NCI-H187 (cell line): ENCODE measurements at regions not wholly inside any gene's neighbourhood (a gene's known extent, or its start where the extent isn't known, plus 50 kb on each side); places are given as distances from the start of the nearest gene placed in this dataset.

Experiments used
- DNase-seq, 2 experiments: peaks; one replicate each; lab custom pipeline; 2025; lab: John Stamatoyannopoulos, UW

DNA sequence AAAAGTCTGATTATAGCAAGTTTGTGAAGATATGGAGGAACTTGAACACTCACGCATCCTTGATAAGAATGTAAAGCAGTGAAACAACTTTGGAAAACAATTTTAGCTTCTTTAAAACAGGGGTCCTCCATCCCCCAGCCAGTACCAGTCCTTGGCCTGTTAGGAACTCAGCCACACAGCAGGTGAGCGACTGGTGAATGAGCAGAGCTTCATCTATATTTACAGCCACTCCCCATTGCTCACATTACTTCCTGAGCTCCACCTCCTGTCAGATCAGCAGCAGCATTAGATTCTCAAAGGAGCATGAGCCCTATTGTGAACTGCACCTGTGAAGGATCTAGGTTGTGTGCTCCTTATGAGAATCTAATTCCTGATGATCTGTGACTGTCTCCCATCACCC, 530.3 kb upstream of the PRKX start:
- DNase-seq = peak in 1 of 2 experiments; percentile 18

DNA sequence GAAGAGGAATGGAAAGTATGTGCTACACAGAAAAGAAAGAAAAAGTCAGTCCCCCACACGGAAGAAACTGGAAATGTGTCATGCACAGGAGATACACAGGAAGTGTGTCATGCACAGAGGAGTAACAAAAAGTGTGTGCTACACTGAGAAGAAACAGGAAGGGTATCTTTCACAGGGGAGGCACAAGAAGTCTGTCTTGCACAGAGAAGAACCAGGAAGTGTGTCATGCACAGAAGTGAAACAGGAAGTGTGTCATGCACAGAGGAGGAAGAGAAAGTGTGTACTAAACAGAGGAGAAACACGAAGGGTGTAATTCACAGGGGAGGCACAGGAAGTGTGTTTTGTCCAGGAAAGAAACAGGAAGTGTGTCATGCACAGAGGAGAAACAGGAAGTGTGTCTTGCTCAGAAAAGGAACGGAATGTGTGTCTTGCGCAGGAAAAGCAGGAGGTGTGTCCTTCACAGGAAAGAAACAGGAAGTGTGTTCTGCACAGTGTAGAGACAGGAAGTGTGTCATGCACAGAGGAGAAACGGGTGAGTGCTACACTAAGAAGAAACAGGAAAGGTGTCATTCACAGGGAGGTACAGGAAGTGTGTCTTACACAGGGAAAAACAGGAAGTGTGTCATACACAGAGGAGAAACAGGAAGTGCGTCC, 527.2 kb upstream of the PRKX start:
- no peak for DNase-seq

DNA sequence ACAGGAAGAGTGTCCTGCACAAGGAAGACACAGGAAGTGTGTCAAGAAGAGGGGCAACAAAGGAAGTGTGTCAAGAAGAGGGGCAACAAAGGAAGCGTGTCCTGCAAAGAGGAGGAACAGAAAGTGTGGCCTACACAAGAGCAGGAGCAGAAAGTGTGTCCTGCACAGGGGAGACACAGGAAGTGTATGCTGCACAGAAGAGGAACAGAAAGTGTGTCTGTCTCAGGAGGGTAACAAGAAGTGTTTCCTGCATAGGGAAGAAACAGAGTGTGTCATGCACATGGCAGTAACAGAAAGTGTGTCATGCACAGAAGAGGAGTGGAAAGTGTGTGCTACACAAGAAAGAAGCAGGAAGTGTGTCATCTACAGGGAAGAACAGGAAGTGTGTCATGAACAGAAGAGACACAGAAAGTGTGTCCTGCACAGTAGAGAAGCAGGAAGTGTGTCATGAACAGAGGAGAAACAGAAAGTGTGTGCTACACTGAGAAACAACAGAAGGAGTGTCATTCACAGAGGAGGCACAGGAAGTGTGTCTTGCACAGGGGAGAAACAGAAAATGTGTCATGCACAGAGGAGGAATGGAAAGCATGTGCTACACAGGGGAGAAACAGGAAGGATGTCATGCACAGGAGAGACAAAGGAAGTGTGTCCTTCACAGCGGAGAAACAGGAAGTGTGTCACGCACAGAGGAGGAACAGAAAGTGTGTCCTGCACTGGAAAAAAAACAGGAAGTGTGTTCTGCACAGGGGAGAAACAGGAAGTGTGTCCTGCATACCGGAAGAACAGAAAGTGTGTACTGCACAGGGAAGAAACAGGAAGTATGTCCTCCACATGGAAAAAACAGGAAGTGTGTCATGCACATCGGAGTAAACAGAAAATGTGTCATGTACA, 526.4 kb upstream of the PRKX start:
- DNase-seq = no peak

DNA sequence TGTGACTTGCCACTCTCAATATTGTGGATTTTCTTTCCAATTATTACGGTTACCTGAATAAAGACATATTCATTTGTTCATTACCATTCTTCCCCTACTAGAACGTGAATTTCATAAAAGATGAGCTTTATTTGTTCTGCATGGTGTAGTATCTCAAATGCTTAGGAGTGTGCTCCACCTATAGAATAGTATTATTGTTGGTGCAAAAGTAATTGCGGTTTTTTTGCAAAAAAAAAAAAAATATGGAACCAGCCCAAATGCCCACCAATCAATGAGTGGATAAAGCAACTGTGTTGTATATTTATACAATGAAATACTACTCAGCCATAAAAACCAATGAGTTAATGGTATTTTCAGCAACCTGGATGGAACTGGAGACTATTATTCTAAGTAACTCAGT, 525.5 kb upstream of the PRKX start:
- no peak for DNase-seq

DNA sequence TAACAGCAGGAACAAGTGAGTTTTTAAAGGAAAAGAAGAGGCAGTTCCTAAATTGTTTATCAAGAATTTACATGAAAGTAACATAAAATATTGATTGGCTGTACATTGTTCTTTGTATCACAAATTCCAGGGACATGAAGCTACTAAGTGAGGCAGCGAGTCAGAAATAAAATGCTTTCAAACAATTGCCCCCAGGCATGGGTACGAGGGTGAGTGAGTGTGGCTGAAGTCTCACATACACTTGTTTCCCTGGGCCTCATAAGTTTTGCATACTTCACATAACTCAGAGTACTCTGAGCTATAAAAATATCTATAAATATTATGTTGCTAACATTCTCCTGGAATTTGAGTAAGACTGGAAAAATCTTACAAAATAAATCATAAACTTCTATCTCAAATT, 511.6 kb upstream of the PRKX start:
- no peak for DNase-seq

DNA sequence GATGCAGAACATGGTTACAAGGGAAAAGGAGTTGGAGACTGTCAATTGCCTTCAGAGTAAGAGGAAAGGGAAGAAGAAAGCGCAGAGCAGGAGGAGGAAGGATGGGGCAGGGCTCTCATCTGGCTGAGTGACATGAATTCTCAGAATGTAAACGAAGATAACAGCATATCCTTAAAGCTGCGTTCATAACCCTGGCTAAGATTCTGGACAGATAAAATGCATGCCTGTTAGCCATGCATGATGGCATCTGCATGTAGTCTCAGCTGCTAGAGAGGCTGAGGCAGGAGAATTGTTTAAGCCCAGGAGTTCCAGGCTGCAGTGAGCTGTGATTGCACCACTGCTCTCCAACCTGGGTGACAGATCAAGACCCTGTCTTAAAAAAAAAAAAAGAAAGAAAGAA, 493.5 kb upstream of the PRKX start:
- DNase-seq = no peak

DNA sequence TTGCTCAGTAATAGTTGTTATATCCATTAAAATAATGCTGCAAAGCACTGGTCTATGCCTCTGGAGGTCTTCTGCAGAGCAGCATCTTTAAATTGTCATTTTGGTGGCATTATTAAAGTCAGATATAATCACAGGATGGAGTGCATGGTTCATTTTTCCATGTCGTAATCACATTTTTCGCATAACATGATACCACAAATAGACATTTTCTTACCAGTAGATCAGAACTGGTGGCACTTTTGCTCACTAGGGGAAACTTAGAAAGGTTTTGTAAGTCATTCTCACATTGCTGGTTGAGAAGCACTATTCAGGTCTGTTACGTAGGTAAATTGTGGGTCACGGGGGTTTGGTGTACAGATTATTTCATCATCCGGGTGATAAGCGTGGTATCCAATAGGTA, 484.5 kb upstream of the PRKX start:
- no peak for DNase-seq

DNA sequence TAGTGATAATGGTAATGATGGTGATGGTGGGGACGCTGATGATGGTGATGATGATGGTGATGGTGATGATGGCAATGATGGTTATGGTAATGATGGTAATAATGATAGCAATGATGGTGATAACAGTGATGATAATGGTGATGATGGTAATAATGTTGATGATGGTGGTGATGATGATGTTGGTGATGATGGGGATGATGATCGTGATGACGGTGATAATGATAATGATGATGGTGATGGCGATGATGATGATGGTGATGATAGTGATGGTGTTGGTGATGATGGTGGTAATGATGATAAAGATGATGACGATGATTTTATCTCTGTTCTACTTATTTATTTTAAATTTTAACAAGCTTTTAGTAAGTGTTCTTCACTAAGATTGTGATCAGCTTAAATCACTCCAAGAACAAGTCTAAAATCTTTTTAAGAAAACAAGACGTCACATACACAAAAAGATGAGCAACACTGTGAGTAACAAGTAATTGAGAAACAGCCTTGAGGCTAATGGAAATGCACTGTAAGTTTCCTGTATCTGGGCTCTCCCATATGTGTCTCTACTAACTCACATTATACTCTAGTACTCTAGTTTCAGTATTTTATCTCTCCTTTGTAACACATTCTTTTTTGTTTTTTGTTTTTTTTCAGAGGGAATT, 480.2 kb upstream of the PRKX start:
- no peak for DNase-seq

DNA sequence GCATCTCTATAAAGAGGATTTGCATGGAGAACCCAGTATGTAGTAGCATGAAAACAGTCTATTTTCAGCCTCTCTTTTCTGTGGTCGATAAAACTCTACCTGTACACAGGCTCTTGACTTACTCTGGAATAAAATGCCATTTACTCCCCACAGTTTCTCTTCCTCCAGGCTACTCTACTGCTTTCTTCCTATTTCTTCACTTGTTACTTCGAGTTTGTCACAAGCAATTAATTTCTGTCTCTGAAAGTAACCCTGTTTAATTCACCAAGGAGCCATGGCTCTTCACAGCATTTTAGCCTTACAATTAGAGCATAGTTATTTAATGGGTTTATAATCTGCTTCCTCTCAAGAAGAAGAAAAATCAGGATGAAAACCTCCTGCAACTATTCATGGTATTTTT, 472.9 kb upstream of the PRKX start:
- DNase-seq = no peak

DNA sequence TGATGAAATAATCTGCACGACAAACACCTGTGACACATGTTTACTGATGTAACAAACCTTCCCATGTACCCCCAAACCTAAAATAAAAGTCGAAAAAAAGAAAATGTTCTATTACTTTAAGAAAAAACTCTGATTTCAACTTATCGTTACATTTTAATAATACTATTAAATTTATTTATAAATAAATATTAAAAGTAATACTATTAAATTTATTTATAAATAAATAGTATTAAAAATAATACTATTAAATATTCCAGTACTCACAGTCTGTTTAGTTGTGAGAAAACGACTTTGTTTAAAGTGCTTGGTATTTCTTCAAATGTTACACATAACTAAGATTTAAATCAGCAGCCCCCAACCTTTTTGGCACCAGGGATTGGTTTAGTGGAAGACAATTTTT, 471.6 kb upstream of the PRKX start:
- no peak for DNase-seq

DNA sequence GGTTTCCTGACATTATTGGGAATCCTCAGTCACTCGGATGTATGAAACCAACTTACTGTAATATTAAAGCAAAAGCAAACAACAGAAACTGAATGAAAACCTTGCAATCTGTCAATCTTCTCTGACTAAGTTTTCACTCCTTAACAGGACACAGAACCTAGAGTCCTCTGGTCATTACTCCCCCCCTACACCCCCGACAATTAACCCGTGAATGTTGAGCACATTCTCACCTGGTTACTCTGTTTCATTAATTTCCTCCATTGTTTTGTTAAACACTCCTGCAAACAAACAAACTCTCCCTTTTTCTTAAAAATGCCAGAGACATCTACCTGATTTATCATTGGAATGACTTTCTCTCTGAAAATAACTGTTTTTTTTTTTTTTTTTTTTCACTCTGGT, 469.0 kb upstream of the PRKX start:
- DNase-seq = no peak

DNA sequence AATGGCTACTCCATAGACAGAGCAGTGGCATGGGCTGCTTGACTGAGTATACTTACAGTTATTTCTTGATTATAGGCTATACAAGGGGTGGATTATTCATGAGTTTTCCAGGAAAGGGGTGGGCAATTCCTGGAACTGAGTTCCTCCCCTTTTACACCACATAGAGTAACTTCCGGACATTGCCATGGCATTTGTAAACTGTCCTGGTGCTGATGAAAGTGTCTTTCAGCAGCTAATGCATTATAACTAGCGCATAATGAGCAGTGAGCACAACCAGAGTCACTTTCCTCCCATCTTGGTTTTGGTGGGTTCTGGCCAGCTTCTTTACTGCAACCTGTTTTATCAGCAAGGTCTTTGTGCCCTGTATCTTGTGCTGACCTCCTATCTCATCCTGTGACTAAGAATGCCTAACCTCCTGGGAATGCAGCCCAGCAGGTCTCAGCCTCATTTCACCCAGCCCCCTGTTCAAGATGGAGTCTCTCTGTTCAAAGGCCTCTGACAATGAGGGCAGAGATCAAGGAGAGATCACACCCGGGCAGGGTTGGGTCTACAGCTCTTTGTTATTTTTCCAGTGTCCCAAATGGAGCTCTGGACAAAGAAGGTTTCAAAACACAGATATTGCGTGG, 468.4 kb upstream of the PRKX start:
- no peak for DNase-seq

DNA sequence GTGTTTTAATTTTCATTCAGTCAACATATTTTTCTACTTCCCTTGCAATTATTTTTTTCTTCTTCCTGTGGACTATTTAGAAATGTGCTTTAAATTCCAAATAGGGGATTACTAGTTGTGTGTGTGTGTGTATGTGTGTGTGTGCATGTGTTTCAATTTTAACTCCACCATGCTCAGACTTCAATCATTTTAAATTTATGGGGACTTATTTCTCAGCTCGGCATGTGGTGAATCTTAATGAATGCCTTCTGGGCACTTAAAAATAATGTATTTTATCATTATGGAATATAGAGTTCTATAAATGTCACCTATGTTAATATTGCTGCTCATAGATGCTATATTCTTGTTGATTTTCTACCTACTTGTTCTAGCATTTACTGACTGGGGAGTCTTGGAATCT, 465.6 kb upstream of the PRKX start:
- DNase-seq = no peak

DNA sequence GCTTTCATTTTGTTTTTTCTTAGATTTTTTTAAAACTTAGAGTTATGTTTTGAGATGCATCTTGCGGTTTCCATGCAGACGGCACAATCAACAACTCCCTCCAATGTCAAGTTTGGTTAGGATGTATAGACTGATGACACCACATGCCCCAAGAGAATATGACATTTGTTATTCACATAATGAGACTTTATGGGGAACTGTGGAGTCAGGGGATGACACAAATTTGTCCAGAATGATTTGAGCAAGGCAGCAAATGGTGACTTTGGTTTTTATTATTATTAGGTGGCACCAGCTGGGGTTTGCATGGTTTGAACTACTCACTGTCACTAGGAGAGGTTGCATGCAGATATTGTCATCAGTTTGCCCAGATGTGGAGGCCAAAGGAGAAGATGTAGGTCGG, 461.8 kb upstream of the PRKX start:
- DNase-seq = no peak

DNA sequence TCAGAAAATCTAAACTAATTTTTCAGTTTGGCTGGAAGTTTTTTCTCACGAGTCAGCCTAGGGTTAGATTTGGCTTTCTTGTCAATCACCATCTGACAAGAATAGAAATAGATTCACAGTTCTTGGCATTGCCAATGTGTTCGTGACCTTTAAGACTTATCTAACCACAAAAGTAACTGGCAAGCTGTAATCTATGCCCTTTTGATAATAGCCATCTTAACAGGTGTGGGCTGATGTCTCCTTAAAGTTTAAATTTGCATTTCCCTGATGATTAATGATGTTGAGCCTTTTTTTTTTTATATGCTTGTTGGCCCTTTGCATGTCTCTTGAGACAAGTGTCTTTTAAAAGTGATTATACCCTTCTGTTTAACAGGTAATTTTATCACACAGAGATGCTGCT, 460.3 kb upstream of the PRKX start:
- no peak for DNase-seq

DNA sequence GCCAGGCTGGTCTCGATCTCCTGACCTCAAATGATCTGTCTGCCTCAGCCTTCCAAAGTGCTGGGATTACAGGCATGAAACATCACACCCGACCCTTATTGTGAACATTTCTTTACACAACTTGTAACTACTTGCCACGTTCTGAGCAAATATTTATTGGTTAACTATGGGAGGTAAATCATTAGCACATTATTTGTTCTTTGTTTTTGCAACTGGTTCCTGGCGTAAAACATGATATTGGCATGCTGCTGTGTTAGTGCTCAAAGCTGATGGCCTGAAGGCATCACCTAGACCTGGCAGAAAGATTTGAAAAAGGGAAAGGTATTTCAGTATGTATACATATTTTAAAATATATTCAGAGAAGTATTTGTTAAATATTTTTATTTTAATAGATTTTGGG, 438.3 kb upstream of the PRKX start:
- no peak for DNase-seq

DNA sequence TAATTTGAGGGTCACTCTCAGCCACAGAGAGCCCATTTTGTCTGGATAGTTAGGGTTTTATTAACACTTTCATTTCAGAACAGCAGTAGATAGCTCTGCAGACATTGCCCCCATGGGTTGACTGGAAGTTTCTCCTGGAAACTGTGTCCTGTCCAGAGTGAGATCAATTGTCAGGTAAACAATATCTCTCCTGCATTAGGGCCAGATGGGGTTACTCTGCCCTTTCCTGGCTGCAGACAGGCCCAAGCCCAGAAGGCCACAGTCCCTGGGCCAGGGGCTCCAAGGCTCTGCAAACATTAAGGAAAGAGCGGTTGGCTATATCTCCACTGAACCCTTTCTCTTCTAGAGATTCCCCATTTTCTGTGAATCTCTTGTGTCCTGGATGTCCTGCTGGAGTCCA, 436.8 kb upstream of the PRKX start:
- no peak for DNase-seq

DNA sequence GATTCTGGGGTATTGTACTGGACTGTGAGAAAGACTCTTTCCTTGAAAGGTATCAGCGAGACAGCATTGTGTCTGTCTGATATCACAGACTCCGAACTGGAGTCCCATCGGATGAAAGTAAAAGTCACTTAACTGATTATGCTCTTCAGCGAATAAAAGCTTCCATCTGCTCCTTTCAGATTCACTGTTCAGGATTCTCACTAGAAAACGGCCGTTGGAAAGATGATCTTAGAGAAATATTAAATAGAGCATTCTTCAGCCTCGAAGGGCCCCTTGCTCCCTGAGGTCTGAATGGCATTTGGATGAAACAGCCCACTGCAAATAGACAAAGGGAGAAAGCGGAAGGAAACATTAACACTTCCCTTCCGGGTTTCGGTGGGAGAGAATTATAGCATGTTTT, 416.2 kb upstream of the PRKX start:
- peak; percentile 35 to 62 for DNase-seq

DNA sequence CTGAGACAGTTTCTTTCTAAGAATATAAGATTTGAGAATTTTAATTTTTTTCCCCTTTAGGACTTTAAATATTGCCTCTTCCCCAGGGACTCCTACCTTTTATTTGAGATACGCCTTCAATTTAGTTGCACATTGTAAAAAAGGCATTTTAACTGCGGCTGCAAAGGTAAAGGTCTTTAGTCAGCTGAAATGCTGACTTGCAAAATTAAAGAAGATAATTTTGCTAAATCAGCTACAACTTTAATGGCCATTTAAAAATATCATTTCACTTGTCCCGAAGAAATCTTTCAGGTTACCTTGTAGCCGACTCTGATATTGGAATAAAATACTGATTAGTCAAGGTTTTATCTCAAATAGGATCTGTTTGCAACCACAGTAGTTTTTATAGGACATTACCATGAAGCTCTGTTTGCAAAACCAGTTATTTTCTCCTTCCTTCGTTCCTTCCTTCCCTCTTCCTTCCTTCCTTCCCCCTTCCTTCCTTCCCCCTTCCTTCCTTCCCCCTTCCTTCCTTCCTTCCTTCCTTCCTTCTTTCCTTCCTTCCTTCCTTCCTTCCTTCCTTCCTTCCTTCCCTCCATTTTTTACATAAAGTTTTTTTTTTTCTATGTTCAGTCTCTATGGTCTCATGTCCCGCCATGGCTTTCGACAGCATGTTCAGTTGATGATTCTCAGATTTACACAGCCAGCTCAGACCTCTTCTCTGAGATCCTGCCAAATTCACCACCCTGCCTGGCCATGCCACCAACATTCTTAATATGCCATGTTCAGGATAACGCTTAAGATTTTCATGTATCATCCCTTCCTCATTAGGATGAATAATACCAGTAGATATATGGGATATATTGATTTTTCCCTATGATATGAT, 405.4 kb upstream of the PRKX start:
- DNase-seq = no peak

DNA sequence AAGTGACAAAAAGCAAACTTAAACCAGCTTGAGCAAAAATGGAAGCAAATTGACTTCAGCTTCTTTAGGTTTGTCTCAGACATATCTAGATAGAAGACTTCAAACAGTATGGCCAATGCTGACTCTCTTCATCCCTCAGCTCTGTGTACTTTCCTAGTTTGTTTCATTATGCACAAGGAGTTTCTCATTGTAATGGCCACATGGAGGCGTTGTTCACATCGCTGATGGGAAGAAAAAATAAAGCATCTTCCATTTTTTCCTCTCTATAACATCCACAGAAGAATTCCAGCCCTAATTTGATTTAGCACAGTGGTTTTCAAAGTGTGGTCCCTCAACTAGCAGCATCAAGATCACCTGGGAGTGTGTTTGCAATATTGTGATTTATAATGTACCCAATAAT, 397.5 kb upstream of the PRKX start:
- DNase-seq = no peak

DNA sequence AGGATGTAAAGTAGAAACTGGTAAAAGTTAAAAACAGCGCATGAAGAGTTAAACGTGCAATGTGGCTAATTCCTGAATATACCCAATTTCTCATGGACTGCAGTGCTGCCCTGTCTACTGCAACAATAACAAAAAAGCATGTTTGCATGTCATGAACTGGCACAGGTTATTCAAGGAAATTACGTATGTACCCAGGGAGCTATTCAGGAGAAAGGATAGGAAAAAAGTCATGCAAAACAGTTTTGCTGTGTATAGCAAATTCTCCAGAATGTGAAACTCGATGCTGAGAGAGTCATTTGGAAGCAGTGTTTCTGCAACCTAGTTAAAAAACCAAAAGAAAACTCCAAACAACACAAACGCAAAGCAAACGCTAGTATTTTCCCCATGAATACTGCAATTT, 381.5 kb upstream of the PRKX start:
- no peak for DNase-seq
